ENCODE measurements at regions not wholly inside any gene's neighbourhood (a gene's known extent, or its start where the extent isn't known, plus 50 kb on each side); places are given as distances from the start of the nearest gene placed in this dataset.

- TF ChIP-seq MEF2A (IDR thresholded peaks at IDR 0.05; ENCODE audit: control insufficient read depth, low read depth, low read length), result no peak
Measured at GRCh38 chr9:73077625-73078030, 74.0 kb upstream of the ANXA1 start (continued).

- Histone ChIP-seq H3K27ac (ENCODE audit: extremely low read depth, low read depth, low read length) (no peak overlapping the region), H3K9ac (ENCODE audit: insufficient read depth in 1 of 2, low read depth in 2 of 2, low read length in 2 of 2) (no peak overlapping the region), H3K27me3 (ENCODE audit: control insufficient read depth in 2 of 2, insufficient read depth in 2 of 2, low read length in 2 of 2) (no peaks in the 10 kb centered on the region), H3K9me3 (replicated peaks; ENCODE audit: control insufficient read depth, insufficient read depth, low read depth, low read length) (no peaks in the 10 kb centered on the region), H3K36me3 (ENCODE audit: control insufficient read depth, insufficient read depth, low read length) (no peaks in the 10 kb centered on the region), H2AFZ (ENCODE audit: low read depth, low read length) (no peak overlapping the region), H3K79me2 (ENCODE audit: control insufficient read depth, insufficient read depth, low read length) (no peaks in the 10 kb centered on the region), H4K20me1 (replicated peaks; ENCODE audit: control insufficient read depth, insufficient read depth, low read length) (no peaks in the 10 kb centered on the region), H3K9me1 (ENCODE audit: control insufficient read depth, insufficient read depth, low read length) (no peaks in the 10 kb centered on the region), H3K4me3 (no peak overlapping the region), H3K4me1 (replicated peaks in 1 of 2; ENCODE audit: control insufficient read depth in 2 of 2, insufficient read depth in 2 of 2, low read length in 2 of 2) (peaks cover 0 to 4% of the 10 kb centered on the region in 2 experiments; a peak in 3 of 5 replicates), H3K4me2 (ENCODE audit: insufficient read depth, low read length) (no peak overlapping the region)
- TF ChIP-seq SMAD4 (CRISPR knock-in tag; conservative IDR thresholded peaks at IDR 0.05) (no peak), E2F8 (IDR thresholded peaks at IDR 0.05; ENCODE audit: low read depth, partially characterized antibody) (no peak), CBFA2T3 (IDR thresholded peaks at IDR 0.05) (no peak), NCOR1 (IDR thresholded peaks at IDR 0.05) (no peak), FIP1L1 (IDR thresholded peaks at IDR 0.05; ENCODE audit: low read depth, low read length, poor library complexity, severe bottlenecking) (no peak), ZC3H11A (IDR thresholded peaks at IDR 0.05; ENCODE audit: low read depth, low read length) (no peak), ZNF175 (CRISPR knock-in tag; IDR thresholded peaks at IDR 0.05; ENCODE audit: low read depth) (no peak), NCOA1 (IDR thresholded peaks at IDR 0.05; ENCODE audit: low read depth) (no peak)
- in situ Hi-C loops (cut with MboI) (no loop called here), intact Hi-C loops (cut with micrococcal nuclease) (no loop called here)
- FAIRE-seq (no peak), DNase-seq (ENCODE audit: extremely low read depth in 1 of 4, low spot score in 3 of 4) (no peak), ATAC-seq (no peak)
- CTCF ChIA-PET (ENCODE audit: low intra/inter-chr PET ratio), result no interaction called here
- BruUV-seq (replicated peaks), result no TSS peak
- POLR2A ChIA-PET, result interaction anchor here (1.3 kb wide), 1 partner anchor 220 kb away, joined by 4 read pairs; no protein-coding TSS in a partner anchor
Measured at GRCh38 chr9:73076970-73077369, 74.7 kb upstream of the ANXA1 start.
